OCI-M1 (cell line): ENCODE measurements at regions not wholly inside any gene's neighbourhood (a gene's known extent, or its start where the extent isn't known, plus 50 kb on each side); places are given as distances from the start of the nearest gene placed in this dataset.

ENCODE experiments used
- DNase-seq: peaks from one replicate; lab custom pipeline; 2025; lab: John Stamatoyannopoulos, UW

DNA sequence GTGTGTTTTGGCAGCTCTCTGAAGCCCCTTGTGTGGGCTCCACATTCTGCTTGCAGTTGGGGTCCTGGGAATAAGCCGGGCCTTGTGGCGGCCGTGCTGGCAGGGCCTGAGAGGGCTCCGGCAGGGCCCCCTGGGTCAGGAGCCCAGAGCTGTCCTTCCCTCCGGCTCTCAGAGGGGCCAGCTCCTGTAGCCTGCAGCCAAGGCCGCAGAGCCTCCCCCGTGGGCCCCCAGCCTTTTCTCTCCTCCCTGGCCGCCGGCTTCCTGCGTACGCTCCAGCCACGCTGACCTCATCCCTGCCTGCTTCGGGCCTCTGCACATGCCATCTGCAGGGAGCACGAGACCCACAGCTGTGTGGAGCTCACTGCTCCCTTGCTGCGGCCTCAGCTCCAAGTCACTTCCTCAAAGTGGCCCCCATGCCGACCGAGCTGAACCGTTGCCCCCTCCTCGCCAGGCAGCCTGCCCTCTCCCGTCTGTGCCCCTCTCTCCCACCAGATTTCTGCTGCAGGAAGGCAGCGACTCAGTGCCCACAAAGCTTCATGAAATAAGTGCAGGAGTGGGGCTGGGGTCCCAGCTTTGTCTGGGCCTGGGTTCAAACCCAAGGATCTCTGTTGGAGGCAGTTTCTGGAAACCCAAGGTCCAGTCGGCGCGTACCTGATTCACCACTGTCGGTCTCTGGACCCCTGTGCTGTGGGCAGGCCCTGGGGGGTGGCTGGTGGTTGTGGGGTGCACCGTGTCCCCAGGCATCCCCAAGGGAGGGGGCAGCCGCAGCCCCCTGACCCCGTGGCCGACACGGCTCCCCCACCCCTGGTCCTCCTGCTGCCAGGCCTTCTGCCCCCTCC lies 57.1 kb upstream of the NKX1-1 start:
- DNase-seq = no peak

DNA sequence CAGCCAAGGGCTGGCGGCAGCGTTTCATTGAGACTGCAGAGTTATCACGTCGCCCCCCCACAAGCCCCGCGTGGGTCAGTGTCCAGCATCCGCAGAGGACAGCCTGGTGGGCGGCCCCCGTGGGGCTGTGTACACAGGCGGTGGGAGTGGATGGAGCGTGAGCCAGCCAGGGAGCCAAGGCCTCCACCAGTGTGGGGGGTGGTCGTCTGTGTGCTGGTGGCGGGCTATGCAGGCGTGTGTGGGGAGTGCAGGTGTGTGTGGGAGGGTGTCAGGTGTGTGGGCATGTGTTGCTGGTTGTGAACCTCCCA lies 56.5 kb upstream of the NKX1-1 start:
- no peak for DNase-seq

DNA sequence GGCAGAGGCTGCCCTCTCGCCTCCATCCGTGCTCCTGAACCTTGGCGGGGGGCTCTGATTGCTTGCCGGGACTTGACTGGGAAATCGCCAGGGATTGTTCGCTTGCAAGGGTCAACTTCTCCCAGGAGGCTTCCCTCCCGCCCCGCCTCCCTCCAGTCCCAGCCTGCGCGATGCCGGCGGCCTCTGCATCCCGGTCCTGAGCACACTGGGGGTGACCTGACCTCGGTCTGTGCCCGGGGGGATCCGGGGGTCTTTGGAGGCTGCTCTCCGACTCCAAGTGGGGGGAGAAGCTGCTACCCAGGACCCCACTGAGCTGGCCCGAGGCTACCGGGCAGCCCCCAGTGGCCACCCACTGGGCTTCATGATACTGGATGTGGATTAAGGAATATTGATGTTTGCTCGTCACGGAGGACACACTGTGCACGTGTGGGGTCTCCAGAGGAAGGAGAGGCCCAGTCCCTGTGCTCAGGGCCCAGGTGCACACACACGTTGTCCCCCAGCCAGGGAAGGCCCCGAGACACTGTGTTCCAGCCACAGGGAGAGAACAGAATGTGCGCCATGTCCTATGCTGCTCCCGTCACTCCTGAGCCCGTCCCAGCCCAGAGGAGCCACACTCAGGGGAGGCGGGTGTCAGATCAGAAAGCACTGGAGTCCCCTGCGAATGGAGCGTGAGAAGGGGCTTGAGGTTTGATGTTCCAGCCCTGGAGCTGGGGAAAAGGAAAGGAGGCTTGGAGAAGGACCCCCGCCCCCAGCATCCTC lies 55.9 kb upstream of the NKX1-1 start:
- DNase-seq = no peak

DNA sequence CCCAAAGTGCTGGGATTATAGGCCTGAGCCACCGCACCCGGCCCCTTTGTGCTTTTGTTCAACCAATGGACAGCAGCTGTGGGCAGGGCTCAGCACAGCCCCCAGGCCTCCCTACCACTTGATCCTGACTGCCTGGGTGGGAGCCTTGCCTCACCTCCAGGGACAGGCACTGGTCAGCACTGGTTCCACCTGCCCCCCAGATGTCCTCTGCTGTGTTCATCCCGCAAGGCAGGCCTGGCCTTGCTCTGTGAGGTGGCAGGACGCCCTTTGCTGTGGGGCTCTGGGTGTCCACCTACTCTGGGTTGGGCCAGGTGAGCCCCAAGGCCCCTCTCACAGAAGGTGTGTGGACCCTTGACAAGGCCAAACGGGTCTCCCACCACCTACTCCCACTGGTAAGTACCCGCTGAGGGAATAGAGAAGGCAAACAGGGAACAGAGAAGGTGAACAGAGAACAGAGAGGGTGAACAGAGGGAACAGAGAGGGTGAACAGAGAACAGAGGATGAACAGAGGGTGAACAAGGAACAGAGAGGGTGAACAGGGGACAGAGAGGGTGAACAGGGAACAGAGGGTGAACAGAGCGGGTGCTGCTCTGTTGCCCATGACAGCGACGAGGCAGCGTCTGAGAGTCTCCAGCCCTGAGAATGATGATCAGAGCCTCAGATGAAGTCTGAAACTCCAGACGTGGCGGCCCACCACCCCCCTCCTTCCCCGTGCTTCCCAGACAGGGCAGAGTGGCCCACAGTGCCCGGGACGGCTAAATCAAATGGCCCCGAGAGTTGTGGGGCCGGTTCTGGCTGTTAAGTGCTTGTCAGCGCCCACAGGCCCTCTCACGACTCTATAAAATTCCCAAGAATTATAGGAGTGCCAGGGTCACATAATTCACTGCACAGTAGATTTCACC lies 55.0 kb upstream of the NKX1-1 start:
- no peak for DNase-seq

DNA sequence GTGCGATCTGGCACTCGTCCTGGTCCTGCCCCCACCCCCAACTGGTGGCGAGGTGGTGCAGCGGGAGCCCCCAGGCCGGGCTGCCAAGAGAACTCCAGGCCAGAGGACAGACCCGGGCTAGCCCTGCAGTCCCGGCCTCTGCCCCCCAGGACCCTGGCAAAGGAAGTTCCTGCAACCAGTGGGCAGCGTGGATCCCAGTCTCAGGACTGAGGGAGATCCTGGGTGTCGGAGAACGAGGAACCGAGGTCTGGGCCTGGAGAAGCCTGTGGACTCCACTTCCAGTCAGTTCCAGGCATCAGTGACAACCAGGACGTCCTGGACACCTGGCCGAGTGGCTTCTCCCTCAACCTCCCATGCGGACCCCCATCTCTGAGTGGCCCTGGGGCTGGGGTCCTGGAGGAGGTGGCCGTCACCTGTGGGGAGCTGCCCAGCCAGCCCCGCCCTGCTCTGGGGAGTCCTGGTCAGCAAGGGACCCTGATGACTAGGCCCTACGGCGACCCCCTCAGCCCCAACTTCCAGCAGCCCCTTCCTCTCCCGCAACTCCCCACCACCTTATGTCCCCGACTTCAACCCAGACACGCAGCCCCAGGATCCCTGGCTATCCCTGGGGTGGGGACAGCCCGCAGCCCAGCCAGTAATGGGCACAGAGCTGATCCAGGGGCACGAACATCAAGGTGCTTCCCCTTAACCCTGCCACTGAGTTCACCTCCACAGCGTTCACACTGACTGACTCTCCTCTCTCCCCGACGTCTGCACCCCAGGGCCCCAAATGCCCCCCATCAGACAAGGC lies 53.7 kb upstream of the NKX1-1 start:
- no peak for DNase-seq

DNA sequence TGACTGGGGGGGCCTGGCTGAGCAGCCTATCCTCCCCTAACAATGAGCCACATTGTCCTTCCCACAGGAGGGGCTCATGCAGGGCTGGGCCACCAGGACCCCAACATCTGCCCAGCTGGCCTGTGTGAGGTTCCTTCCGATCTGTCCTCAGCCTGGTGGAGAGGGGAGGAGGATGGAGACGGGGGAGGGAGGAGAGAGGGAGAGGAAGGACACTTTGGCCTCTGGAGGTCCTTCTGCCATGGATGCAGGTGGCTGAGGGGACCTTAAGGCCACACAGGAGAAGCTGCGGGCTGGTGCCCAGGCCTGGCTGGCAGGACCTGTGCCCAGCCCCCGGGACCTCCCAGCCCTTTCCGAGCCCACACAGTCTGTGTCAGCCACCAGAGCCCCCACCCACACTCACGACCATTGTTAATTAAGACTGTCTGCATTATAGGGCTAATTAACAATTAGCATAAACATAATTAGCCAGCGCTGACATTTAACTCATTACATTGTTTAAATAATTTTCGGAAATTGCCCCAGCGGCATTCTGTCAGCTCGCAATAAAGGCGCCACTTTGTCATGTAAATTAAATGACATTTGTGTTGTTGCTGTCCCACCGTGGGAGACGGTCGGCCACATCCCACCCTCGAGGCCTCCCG lies 53.0 kb upstream of the NKX1-1 start:
- DNase-seq = no peak

DNA sequence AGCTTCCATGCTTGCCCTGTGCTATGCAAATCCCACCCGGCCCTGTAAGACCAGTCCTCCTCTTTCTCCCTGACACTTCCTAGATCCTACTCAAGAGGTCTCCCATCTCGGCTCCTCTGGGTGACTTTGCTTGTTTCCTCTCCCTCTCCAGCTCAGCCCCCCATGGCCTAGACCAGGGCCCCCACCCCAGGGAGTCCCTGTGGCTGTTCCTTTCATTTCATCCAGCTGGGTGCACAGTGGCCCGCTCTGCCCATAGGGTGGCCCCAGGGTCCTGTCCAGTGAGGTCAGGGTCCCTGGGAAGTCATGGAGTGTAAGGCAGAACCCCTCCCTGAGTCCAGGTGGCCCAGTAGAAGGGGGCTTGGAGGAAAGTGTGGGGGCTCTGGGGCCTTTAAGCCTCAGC lies 52.3 kb upstream of the NKX1-1 start:
- no peak for DNase-seq
